HG03558 (cell line): ENCODE measurements at regions not wholly inside any gene's neighbourhood (a gene's known extent, or its start where the extent isn't known, plus 50 kb on each side); places are given as distances from the start of the nearest gene placed in this dataset.

Experiments used
- ATAC-seq: cut with Tn5 transposase; IDR thresholded peaks from one replicate; pipeline ENCODE4 v1.9.1; 2021; ENCODE audit warnings: moderate number of reproducible peaks; ENCODE audit not compliant: unreplicated experiment; ENCODE audit errors: extremely low read depth

GRCh38 chr7:15888090-15888489 lies 201.6 kb upstream of the MEOX2 start:
- no peak for ATAC-seq

DNA sequence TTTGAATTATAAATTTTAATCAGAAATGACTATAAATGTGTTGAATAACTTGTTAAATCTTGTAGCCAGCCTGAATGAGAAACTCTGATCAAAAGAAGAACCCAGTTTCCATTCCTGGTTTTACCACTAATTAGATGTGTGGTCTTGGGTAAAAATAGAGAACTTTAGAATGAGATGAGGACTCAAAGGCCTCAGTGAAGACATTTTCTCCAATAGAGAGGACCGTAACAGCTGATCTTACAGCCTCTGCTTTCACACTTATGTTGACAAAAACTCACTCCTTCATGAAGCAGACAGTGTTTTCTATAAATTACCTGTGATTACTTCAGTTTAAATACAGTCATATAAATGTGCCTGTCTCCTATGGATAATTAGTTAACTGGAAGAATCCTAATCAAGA lies 200.1 kb upstream of the MEOX2 start:
- no peak for ATAC-seq

DNA sequence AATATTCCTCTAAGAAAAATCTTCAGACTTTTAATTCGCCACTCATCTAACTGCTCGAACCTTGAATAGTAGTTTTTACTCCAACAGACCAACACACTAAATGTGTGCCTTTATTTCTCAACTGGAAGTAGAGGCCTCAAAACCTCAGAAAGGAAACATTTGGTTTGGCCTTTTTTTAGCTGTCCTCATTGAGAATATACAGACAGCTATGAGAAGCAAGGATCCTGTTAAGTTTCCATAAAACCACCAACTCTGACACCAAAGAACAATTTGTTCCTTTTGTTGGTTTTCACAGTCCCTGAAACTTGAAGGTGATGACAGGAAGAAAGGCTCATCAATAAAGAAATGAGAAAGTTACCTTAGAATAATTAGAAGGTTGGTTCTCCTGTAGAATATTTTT lies 199.2 kb upstream of the MEOX2 start:
- ATAC-seq: no peak

DNA sequence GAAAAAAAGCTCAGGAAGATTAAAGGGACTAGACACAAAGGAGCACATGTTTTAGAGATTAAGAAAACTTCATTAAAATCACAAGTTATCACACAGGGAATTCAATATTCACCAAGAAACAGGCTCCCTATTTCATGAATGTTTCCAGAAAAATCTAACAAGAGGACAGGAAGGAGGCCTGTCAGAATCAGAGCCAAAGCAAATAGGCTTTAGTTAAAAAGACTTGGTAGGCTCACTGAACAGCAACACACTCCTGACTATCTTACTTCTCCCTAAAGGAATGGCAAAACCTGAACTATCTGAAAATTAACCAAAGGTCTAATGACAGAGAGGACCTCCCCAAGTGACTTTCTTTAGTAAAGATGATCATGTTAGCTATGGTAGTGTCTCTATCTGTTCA lies 188.3 kb upstream of the MEOX2 start:
- no peak for ATAC-seq

GRCh38 chr7:15870347-15870746 lies 183.9 kb upstream of the MEOX2 start:
- ATAC-seq: no peak

- ATAC-seq: no peak
Measured at GRCh38 chr7:15867441-15867840, 181.0 kb upstream of the MEOX2 start.

- no peak for ATAC-seq
Measured at GRCh38 chr7:15866753-15867152, 180.3 kb upstream of the MEOX2 start.

DNA sequence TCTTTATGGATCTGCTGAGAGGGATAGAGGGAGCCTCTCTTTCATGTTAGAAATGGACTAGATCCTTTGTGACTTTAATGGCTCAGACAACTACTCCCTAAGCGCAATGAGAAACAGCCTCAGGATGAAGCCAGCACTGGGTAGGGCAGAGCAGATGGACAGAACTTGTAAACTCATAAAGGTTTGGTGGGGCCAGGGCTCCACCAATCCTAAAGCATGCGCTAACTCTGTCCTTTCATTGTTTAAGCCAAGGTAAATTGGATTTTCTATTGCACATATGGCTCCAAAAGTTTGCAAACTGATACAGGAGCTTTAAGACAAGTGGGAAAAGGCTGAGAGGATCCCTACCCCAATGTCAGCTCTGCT lies 178.1 kb upstream of the MEOX2 start:
- ATAC-seq: no peak

- ATAC-seq: no peak
Measured at GRCh38 chr7:15863951-15864625, 177.6 kb upstream of the MEOX2 start.

DNA sequence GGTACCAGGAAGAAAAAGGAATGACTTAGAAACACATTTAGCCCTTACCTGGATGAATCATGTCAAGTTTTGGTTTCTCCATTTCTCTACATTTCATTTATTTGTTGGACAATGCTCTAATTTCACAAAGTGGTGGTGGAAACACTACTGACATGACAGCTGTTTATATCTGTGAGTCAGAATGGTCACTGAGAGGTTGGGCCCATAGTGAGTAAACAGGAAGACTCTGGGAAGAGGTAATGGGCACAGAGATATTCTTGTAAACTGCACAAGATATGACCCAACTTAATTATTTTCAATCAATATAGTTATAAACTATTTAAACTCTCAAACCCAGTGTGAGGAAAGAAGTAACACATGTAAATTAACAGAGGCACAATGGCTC lies 176.3 kb upstream of the MEOX2 start:
- no peak for ATAC-seq

DNA sequence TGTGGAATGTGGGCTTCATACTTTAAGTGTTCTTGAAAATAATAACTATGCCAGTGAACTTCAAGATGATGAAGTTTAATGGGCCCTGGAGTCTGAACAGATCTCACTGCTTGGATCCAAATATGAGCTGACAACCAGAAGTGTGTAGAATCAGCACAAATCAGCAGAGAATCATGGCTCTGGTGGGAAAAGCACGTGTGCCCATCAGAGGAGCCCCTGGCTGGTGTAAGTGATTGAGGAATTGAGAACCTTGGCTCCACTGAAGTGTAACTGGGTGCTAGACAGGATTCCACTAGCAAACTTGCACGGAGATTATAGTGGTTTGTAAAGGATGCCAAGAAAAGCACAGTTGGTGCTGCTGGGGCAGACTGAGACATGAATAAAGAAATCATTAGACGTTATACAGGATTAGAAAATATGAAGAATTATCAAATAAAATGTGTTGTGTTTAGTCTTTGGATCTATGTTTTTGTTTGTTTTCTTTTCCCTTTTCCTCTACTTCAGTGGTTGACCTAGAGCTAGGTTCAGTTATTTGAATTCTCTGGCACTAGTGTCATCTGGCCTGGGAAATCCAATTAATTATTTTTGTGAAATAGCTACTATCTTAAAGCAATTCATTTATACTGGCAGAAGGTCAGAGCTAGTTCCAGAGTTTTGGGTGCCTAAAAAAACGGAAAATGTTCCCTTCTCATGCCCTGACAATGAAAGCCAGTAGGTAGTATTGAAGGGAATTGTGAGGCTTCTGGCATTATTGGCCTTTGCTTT lies 175.7 kb upstream of the MEOX2 start:
- ATAC-seq: no peak

- no peak for ATAC-seq
Measured at GRCh38 chr7:15860264-15860949, 173.9 kb upstream of the MEOX2 start.

GRCh38 chr7:15857026-15857425 lies 170.5 kb upstream of the MEOX2 start:
- no peak for ATAC-seq

- no peak for ATAC-seq
Measured at GRCh38 chr7:15856311-15856710, 169.8 kb upstream of the MEOX2 start.

- ATAC-seq: no peak
Measured at GRCh38 chr7:15855525-15856109, 169.1 kb upstream of the MEOX2 start.

DNA sequence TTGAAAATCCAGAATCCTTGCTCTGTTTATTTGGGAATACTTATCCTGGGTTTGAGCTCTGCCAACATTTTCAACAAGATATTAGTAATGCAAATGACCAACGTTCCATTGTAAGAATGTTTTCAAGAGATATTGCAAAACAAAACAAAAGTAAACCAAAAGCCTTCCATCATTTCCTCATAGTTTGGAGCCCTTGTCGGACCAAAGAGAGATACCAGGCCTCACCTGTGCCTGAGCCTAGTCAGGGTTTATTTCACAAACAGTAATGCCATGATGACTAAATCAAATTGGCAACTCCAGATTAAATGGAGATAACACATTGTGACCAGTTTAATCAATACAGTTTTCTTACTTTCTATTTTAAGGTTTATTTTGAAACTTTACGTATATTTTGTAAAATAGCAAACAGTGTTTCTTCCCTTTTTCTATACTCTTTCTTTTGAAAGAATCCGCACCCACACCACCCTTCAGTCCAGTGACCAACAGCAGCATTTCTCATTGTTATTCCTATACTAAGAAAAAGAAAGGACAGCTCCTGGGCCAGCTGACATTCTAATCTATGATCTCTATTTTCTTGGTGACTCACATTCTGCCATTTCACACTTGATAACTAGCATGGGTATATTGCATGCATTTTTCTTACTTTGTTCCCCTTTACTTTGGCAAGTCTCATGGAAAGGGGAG lies 168.5 kb upstream of the MEOX2 start:
- no peak for ATAC-seq

GRCh38 chr7:15853832-15854470 lies 167.5 kb upstream of the MEOX2 start:
- ATAC-seq: no peak

GRCh38 chr7:15851201-15851600 lies 164.7 kb upstream of the MEOX2 start:
- ATAC-seq: no peak

- no peak for ATAC-seq
Measured at GRCh38 chr7:15848901-15849300, 162.4 kb upstream of the MEOX2 start.

GRCh38 chr7:15848362-15848761 lies 161.9 kb upstream of the MEOX2 start:
- ATAC-seq: no peak
